DND-41 (cell line): ENCODE measurements at regions not wholly inside any gene's neighbourhood (a gene's known extent, or its start where the extent isn't known, plus 50 kb on each side); places are given as distances from the start of the nearest gene placed in this dataset.

Experiments
- CTCF ChIP-seq: IDR thresholded peaks from 2 replicates; pipeline ENCODE4 v1.5.1; 2012; ENCODE audit warnings: borderline replicate concordance, low read length, moderate library complexity, mild to moderate bottlenecking; ENCODE audit not compliant: poor library complexity, severe bottlenecking; ENCODE audit errors: extremely low read depth
- EZH2 ChIP-seq: IDR thresholded peaks from 3 replicates; pipeline ENCODE4 v1.6.1; 2012; ENCODE audit warnings: borderline replicate concordance, low read depth, mild to moderate bottlenecking, moderate library complexity, low read length, inconsistent platforms; ENCODE audit not compliant: severe bottlenecking

GRCh38 chr22:48459259-48459658, 1368.4 kb downstream of the BRD1 start:
- TF ChIP-seq CTCF (no peak), EZH2 (no peak)
